ENCODE measurements at regions not wholly inside any gene's neighbourhood (a gene's known extent, or its start where the extent isn't known, plus 50 kb on each side); places are given as distances from the start of the nearest gene placed in this dataset.
"Not testable (repeated sequence)": the region's sequence is repeated elsewhere in the genome, so short reads cannot be mapped to it uniquely, and the experiment has no call there.

DNA sequence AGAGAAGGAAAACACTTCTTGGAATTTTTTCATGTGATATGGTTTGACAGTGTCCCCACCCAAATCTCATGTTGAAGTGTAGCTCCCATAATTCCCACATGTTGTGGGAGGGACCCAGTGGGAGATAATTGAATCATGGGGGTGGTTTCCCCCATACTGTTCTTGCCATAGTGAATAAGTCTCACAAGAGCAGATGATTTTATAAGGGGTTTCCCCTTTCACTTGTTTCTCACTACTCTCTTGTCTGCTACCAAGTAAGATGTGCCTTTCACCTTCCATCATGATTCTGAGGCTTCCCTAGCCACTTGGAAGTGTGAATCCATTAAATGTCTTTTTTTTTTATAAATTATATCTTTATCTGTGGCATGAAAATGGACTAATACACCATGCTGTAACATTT is 250.7 kb downstream of the LPIN1 start:
- DNase-seq, result no peak

DNA sequence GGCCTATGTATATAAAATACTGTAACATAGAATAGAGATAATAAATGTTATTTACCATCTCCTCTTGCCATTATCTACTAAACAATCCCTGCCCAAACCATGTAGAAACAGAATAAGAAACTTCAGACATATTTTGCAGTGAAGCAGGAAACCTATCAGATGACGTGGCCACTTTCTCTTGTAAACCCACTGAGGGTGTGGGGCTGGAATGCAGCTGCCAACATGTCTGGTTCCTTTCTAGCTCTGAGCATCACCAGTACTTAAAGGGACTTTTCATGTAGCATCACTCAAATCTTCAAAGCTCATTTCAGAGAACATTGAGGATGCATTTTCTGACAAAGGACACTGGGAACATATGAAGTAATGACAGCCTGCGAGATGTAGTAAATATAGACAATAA is 251.8 kb downstream of the LPIN1 start:
- DNase-seq, result peak; percentile 27

DNA sequence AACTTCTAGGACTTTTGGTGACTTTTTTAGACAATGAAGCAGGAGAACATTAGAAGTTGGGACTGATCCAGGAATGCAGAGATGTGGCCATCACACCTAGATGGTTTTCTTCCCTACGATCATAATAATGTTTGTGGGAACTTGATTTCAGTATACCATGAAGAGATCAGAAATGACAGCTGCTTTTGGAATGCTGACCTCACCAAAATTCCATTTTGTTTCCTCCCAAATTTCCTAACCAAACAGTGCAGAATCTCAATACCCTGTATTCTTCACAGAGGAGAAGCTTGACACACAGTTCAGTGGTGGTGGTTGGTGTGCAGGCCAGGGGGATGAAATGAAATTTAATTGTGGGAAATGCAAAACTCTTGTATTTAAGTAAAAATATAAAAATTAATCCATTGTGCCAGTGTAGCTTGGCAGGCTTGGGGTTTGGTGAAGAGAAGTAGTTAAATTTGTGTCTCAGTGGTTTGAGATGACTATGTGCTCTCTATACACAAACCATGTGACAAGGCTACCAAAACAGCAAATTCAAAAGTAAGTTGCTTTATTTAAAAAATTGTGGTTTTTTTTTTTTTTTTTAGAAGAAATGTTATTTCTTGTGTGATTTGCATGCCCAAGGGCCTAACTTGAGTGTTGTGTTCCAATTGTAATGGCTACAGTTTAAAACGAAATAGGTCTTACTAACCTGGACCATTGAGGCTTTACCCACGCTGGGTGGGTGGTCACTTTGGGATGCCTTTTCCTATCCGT is 252.4 kb downstream of the LPIN1 start:
- DNase-seq, result no peak

DNA sequence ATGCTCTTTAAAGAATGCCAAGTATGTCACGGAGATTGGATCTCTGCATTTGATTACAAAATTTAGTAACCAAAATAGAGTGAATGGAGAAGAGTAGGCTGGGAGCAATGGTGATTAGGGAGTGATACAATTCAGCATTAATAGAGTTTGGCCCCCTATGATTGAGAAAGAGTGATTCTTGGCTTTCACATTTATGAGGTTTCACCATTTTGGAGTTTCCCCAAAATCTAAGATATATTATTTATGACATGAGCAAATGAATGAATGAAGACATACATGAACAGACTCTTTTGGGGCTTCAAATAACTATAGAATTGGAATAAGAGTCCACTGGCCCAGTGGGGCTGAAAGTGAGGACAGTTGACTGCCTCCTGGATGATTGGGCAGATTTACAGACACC is 255.2 kb downstream of the LPIN1 start:
- no peak for DNase-seq

GRCh38 chr2:12002215-12002614 is 255.8 kb downstream of the LPIN1 start:
- DNase-seq, result no peak

- DNase-seq, result no peak
Observed at GRCh38 chr2:12004713-12005112, 258.3 kb downstream of the LPIN1 start.

GRCh38 chr2:12005886-12006681 is 259.7 kb downstream of the LPIN1 start:
- DNase-seq, result peak; percentile 79

GRCh38 chr2:12006850-12007249 is 260.4 kb downstream of the LPIN1 start:
- DNase-seq, result no peak

GRCh38 chr2:12007282-12007681 is 260.9 kb downstream of the LPIN1 start:
- DNase-seq, result no peak

DNA sequence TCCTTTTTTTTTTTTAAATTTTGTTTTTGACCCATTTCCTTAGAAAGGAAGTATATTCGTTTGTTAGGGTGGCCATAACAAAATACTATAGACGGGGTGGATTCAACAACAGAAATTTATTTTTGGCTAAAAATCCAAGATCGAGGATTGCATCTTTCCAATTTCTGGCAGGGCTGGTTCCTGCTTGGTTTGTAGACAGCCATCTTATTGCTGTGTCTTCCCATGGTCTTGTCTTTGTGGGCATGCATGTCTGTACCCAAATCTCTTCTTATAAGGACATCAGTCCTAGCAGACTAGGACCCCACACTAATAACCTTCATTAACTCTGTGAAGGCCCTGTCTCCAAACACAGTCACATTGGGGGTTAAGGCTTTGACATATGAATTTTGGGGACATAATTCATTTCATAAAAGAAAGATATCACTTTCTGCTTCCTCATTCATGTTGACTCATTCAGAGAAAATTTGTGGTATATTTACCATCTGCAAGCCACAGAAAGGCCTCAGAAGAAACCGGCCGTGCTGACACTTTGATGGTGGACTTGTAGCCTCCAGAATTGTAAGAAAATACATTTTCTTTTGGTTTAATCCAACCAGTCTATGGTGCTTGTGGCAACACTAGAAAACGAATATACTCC is 262.1 kb downstream of the LPIN1 start:
- no peak for DNase-seq

GRCh38 chr2:12009323-12009905 is 263.0 kb downstream of the LPIN1 start:
- no peak for DNase-seq

GRCh38 chr2:12010059-12010458 is 263.6 kb downstream of the LPIN1 start:
- no peak for DNase-seq

- no peak for DNase-seq
Observed at GRCh38 chr2:12010779-12011178, 264.3 kb downstream of the LPIN1 start.

DNA sequence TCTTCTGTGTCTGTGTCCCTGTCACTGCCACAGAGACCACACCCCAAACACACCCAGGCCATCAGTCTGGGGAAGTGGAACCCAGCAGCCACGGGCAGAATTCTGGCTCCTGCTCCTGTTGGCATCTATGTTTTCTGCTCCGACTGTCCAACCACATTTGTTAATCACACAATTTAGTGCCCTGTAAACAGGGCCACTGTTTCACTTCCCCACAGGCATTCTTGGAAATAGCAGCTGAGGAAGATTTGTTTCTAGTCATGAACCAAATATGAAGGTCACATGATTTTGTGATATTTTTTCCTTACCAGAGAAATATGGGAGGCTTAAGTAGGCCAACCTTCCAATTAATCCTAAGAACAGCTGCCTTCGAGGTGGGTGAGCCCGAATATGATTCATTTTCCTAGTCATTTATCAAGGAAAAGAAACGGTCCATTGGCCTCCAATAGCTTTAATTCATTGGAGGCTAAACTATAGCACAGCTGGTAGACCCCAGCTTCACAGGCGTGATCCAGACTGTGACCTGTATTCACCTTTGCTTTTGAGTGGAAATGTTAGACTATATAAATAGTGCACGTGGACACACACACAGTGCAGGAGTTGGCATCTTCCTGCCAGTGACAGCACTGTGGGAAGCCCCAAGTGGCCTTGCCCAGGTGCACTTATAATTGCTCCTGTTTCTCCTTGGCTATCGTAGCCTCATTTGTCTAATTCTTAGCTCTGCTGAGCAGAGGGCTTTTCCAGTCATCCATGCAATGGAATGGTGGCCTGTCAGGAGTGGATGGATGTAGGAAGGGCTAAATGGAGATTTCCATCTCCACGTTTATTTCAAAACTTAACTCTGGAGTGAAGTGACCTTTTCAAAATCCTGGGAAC is 267.9 kb downstream of the LPIN1 start:
- no peak for DNase-seq

DNA sequence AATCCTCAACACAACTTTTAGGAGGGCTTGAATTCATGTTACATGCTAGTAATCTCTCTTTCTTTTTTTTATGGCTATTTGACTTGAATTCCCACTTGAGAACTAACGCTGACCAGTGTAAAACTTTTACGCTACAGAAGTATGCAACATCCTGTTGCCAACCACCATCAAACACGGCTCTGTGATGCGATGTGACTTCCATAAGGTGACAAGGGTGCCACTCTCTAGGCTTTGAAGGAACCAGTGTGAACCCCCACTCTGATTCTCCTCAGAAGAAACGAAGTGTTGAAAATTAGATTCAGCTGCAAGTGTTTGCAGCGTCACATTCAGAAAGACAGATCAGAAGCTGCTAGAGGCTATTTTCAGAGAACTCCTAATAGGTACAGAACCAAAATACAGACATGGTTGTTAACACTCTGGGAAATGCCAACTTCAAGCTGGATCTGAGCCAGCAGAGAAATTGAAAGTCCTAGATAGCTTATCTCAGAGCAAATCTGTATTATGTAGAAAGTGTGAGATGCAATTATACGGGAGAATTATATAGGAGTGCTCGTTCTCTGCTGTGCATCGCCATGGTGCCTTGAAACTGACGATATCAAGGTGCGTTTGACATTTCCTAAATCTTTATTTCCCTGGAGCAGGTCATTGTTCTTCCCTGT is 271.2 kb downstream of the LPIN1 start:
- no peak for DNase-seq

DNA sequence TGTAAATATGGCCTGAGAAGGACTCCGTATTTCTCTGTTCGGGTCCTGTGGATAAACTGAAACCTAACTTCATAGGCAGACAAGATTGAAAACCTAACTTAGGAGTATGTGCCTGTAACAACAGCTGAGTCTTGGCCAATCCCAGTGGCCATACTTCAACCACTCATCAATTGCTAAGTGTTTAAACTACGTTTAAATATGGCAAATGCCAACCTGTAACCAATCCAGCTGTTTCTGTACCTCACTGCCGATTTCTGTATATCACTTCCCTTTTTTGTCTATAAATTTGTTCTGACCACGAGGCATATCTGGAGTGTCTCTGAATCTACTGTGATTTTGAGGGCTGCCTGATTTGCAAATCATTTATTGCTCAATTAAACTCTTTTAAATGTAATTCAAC is 272.3 kb downstream of the LPIN1 start:
- DNase-seq, result not testable (repeated sequence)

GRCh38 chr2:12020833-12021469 is 274.5 kb downstream of the LPIN1 start:
- no peak for DNase-seq

DNA sequence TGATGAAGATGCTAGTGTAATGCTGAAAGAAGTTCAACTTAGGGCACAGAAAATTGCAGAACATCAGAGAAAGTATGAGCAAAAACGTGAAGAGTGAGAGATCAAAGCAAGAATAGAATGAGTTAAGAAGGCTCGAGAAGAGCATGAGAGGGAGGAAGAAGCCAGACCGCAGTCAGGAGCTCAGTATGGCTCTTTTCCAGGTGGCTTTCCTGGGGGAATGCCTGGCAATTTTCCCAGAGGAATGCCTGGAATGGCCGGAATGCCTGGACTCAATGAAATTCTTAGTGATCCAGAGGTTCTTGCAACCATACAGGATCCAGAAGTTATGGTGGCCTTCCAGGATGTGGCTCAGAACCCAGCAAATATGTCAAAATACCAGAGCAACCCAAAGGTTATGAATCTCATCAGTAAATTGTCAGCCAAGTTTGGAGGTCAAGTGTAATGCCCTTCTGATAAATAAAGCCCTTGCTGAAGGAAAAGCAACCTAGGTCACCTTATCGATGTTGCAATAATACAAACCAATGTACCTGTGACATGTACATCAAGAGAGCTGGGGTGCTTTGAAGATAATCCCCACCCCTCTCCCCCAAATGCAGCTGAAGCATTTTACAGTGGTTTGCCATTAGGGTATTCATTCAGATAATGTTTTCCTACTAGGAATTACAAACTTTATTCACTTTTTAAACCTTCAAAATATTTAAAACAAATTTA is 277.9 kb downstream of the LPIN1 start:
- not testable (repeated sequence) for DNase-seq

DNA sequence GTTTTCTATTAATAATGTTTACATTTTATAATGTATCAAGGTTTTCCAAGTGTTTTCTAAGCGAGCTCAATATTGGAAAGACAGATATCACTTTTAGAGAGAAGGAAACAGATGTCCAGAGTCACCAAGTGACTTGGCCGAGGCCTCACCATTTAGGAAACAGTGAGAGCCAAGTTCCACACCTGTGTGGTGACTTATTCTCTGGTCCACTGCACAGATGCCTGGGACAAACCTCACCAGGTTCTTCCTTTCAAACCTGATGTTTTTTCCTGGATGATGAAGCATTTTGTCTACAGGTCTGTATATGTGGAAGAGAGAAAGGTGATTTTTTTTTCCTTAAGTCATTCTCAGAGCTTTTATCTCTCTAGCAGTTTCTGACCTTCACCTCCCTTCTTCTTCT is 280.7 kb downstream of the LPIN1 start:
- DNase-seq, result no peak

- DNase-seq, result no peak
Observed at GRCh38 chr2:12031866-12032265, 285.4 kb downstream of the LPIN1 start.

GRCh38 chr2:12032398-12032797 is 286.0 kb downstream of the LPIN1 start:
- no peak for DNase-seq
